ENCODE measurements at regions not wholly inside any gene's neighbourhood (a gene's known extent, or its start where the extent isn't known, plus 50 kb on each side); places are given as distances from the start of the nearest gene placed in this dataset.

GRCh38 chr3:193978486-193978885 is 157.5 kb upstream of the HES1 start:
- TF ChIP-seq POLR2A (IDR thresholded peaks at IDR 0.05) (no peak), CTCF (IDR thresholded peaks at IDR 0.05) (no peak)
